ENCODE measurements at regions not wholly inside any gene's neighbourhood (a gene's known extent, or its start where the extent isn't known, plus 50 kb on each side); places are given as distances from the start of the nearest gene placed in this dataset.

DNA sequence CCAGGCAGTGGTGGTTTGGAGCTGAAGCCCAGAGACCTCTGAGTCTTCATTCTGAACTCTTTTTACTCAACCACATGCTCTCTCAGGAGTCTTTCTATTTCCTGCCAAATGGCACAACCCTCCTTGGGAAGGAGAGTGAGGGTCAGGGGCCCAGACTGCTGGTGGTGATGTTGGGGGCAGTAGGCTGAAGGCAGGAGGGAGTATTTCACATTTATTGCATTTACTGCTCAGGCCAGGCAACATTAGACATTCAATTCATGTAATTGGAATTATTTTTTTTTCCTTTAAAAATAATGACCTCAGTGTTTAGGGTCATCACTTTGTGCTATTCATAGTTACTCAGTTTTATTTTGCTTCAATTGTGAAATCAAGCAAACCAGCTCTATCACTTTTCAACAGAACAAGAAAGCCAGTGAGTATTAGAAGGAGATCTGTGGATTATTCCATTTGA, 311.3 kb upstream of the NT5C1B start:
- H3K4me3 ChIP-seq (ENCODE audit: low read length): no peak overlapping the region
- ChIA-PET CTCF (no interaction called here), POLR2A (ENCODE audit: unreplicated experiment) (no interaction called here)
- no peaks in the 10 kb centered on the region for H3F3A ChIP-seq (ENCODE audit: low read length, unreplicated experiment)
- no peak overlapping the region for H2AFZ ChIP-seq (ENCODE audit: low read length)
- intact Hi-C loops (cut with micrococcal nuclease): no loop called here
- no peak for DNase-seq
- H3K9me2 ChIP-seq (replicated peaks; ENCODE audit: low read length): no peaks in the 10 kb centered on the region
- no peak for TF ChIP-seq EZH2 (IDR thresholded peaks at IDR 0.05; ENCODE audit: low read length, unreplicated experiment)
- no peak for TF ChIP-seq CTCF (conservative IDR thresholded peaks at IDR 0.05; ENCODE audit: low read depth, low read length)
- TF ChIP-seq EZH2phosphoT487 (IDR thresholded peaks at IDR 0.05; ENCODE audit: borderline replicate concordance, low read length): no peak
- H3K79me2 ChIP-seq (ENCODE audit: low read length): no peaks in the 10 kb centered on the region
- H3K27me3 ChIP-seq (ENCODE audit: low read length): no peaks in the 10 kb centered on the region
- no peak overlapping the region for H3K9ac ChIP-seq (ENCODE audit: low read length)
- H3K9me3 ChIP-seq (ENCODE audit: low read length): no peaks in the 10 kb centered on the region
- no peak overlapping the region for H3K4me2 ChIP-seq (ENCODE audit: low read length)
- no TSS peak for BruUV-seq (replicated peaks)
- H3K27ac ChIP-seq (ENCODE audit: low read length): no peak overlapping the region
- no peaks in the 10 kb centered on the region for H4K20me1 ChIP-seq (ENCODE audit: low read length)
- ATAC-seq: no peak
- no peaks in the 10 kb centered on the region for H3K4me1 ChIP-seq (ENCODE audit: insufficient read depth, low read length)
- H3K36me3 ChIP-seq (ENCODE audit: low read depth, low read length): no peaks in the 10 kb centered on the region

GRCh38 chr2:18899725-18900124, 310.4 kb upstream of the NT5C1B start:
- ATAC-seq: no peak

More at GRCh38 chr2:18899725-18900124, 310.4 kb upstream of the NT5C1B start:
- no peaks in the 10 kb centered on the region for H3K27me3 ChIP-seq (ENCODE audit: low read length)
- H3K4me1 ChIP-seq (ENCODE audit: insufficient read depth, low read length): no peaks in the 10 kb centered on the region
- TF ChIP-seq EZH2 (IDR thresholded peaks at IDR 0.05; ENCODE audit: low read length, unreplicated experiment) (no peak), EZH2phosphoT487 (IDR thresholded peaks at IDR 0.05; ENCODE audit: borderline replicate concordance, low read length) (no peak), CTCF (conservative IDR thresholded peaks at IDR 0.05; ENCODE audit: low read depth, low read length) (no peak)
- no peaks in the 10 kb centered on the region for H3K79me2 ChIP-seq (ENCODE audit: low read length)
- no peak for DNase-seq
- H3K36me3 ChIP-seq (ENCODE audit: low read depth, low read length): no peaks in the 10 kb centered on the region
- no peaks in the 10 kb centered on the region for H4K20me1 ChIP-seq (ENCODE audit: low read length)
- H3F3A ChIP-seq (ENCODE audit: low read length, unreplicated experiment): no peaks in the 10 kb centered on the region
- no peak overlapping the region for H3K27ac ChIP-seq (ENCODE audit: low read length)
- H3K4me2 ChIP-seq (ENCODE audit: low read length): no peak overlapping the region
- no peak overlapping the region for H3K4me3 ChIP-seq (ENCODE audit: low read length)
- intact Hi-C loops (cut with micrococcal nuclease): no loop called here
- no TSS peak for BruUV-seq (replicated peaks)
- H3K9me2 ChIP-seq (replicated peaks; ENCODE audit: low read length): no peaks in the 10 kb centered on the region
- ChIA-PET CTCF (no interaction called here), POLR2A (ENCODE audit: unreplicated experiment) (interaction anchor here (0.6 kb wide), 1 partner anchor 77 kb away, joined by 4 read pairs; no protein-coding TSS in a partner anchor)
- no peaks in the 10 kb centered on the region for H3K9me3 ChIP-seq (ENCODE audit: low read length)
- H2AFZ ChIP-seq (ENCODE audit: low read length): no peak overlapping the region
- no peak overlapping the region for H3K9ac ChIP-seq (ENCODE audit: low read length)
